ENCODE measurements at regions not wholly inside any gene's neighbourhood (a gene's known extent, or its start where the extent isn't known, plus 50 kb on each side); places are given as distances from the start of the nearest gene placed in this dataset.

- H2AFZ ChIP-seq (ENCODE audit: low read length, unreplicated experiment) = no peak overlapping the region
These were observed 133.3 kb upstream of the SPRED2 start for GRCh38 chr2:65565681-65566080.

GRCh38 chr2:65564299-65564698 is 131.9 kb upstream of the SPRED2 start:
- Histone ChIP-seq H3K4me1 (ENCODE audit: control insufficient read depth, insufficient read depth, low read length, unreplicated experiment) (no peaks in the 10 kb centered on the region), H3K27ac (ENCODE audit: low read depth, low read length) (no peak overlapping the region), H2AFZ (ENCODE audit: low read length, unreplicated experiment) (no peak overlapping the region), H3K79me2 (ENCODE audit: control insufficient read depth, insufficient read depth, low read length, unreplicated experiment) (no peaks in the 10 kb centered on the region), H3K4me3 (ENCODE audit: low read depth, low read length) (no peak overlapping the region), H3K27me3 (ENCODE audit: insufficient read depth, low read length) (no peaks in the 10 kb centered on the region), H3K36me3 (ENCODE audit: insufficient read depth, low read length) (no peaks in the 10 kb centered on the region)

More at GRCh38 chr2:65565681-65566080, 133.3 kb upstream of the SPRED2 start:
- Histone ChIP-seq H3K36me3 (ENCODE audit: insufficient read depth, low read length) (no peaks in the 10 kb centered on the region), H3K27ac (ENCODE audit: low read depth, low read length) (no peak overlapping the region), H3K4me3 (ENCODE audit: low read depth, low read length) (no peak overlapping the region), H3K27me3 (ENCODE audit: insufficient read depth, low read length) (no peaks in the 10 kb centered on the region), H3K4me1 (ENCODE audit: control insufficient read depth, insufficient read depth, low read length, unreplicated experiment) (no peaks in the 10 kb centered on the region), H3K79me2 (ENCODE audit: control insufficient read depth, insufficient read depth, low read length, unreplicated experiment) (no peaks in the 10 kb centered on the region)

GRCh38 chr2:65562890-65563289 is 130.5 kb upstream of the SPRED2 start:
- Histone ChIP-seq H2AFZ (ENCODE audit: low read length, unreplicated experiment) (no peak overlapping the region), H3K27ac (ENCODE audit: low read depth, low read length) (no peak overlapping the region), H3K4me3 (ENCODE audit: low read depth, low read length) (no peak overlapping the region), H3K79me2 (ENCODE audit: control insufficient read depth, insufficient read depth, low read length, unreplicated experiment) (no peaks in the 10 kb centered on the region), H3K4me1 (ENCODE audit: control insufficient read depth, insufficient read depth, low read length, unreplicated experiment) (no peaks in the 10 kb centered on the region), H3K36me3 (ENCODE audit: insufficient read depth, low read length) (no peaks in the 10 kb centered on the region), H3K27me3 (ENCODE audit: insufficient read depth, low read length) (no peaks in the 10 kb centered on the region)

- no peak overlapping the region for H3K4me3 ChIP-seq (ENCODE audit: low read depth, low read length)
- H2AFZ ChIP-seq (ENCODE audit: low read length, unreplicated experiment) = no peak overlapping the region
- H3K79me2 ChIP-seq (ENCODE audit: control insufficient read depth, insufficient read depth, low read length, unreplicated experiment) = no peaks in the 10 kb centered on the region
- H3K4me1 ChIP-seq (ENCODE audit: control insufficient read depth, insufficient read depth, low read length, unreplicated experiment) = peaks cover 9% of the 10 kb centered on the region
- H3K36me3 ChIP-seq (ENCODE audit: insufficient read depth, low read length) = no peaks in the 10 kb centered on the region
- no peak overlapping the region for H3K27ac ChIP-seq (ENCODE audit: low read depth, low read length)
- H3K27me3 ChIP-seq (ENCODE audit: insufficient read depth, low read length) = no peaks in the 10 kb centered on the region
These were observed 126.3 kb upstream of the SPRED2 start for GRCh38 chr2:65558743-65559142.

GRCh38 chr2:65557616-65558573 is 125.5 kb upstream of the SPRED2 start:
- H2AFZ ChIP-seq (ENCODE audit: low read length, unreplicated experiment) = no peak overlapping the region
- no peaks in the 10 kb centered on the region for H3K36me3 ChIP-seq (ENCODE audit: insufficient read depth, low read length)
- no peaks in the 10 kb centered on the region for H3K27me3 ChIP-seq (ENCODE audit: insufficient read depth, low read length)
- H3K79me2 ChIP-seq (ENCODE audit: control insufficient read depth, insufficient read depth, low read length, unreplicated experiment) = no peaks in the 10 kb centered on the region
- H3K4me1 ChIP-seq (ENCODE audit: control insufficient read depth, insufficient read depth, low read length, unreplicated experiment) = peaks cover 9% of the 10 kb centered on the region
- no peak overlapping the region for H3K4me3 ChIP-seq (ENCODE audit: low read depth, low read length)
- no peak overlapping the region for H3K27ac ChIP-seq (ENCODE audit: low read depth, low read length)

- Histone ChIP-seq H3K36me3 (ENCODE audit: insufficient read depth, low read length) (no peaks in the 10 kb centered on the region), H3K27ac (ENCODE audit: low read depth, low read length) (no peak overlapping the region), H2AFZ (ENCODE audit: low read length, unreplicated experiment) (no peak overlapping the region), H3K79me2 (ENCODE audit: control insufficient read depth, insufficient read depth, low read length, unreplicated experiment) (no peaks in the 10 kb centered on the region), H3K4me3 (ENCODE audit: low read depth, low read length) (no peak overlapping the region), H3K27me3 (ENCODE audit: insufficient read depth, low read length) (no peaks in the 10 kb centered on the region), H3K4me1 (ENCODE audit: control insufficient read depth, insufficient read depth, low read length, unreplicated experiment) (peaks cover 9% of the 10 kb centered on the region)
These were observed 122.6 kb upstream of the SPRED2 start for GRCh38 chr2:65554765-65555591.

GRCh38 chr2:65553504-65554074 is 121.2 kb upstream of the SPRED2 start:
- Histone ChIP-seq H3K27me3 (ENCODE audit: insufficient read depth, low read length) (no peaks in the 10 kb centered on the region), H3K4me3 (ENCODE audit: low read depth, low read length) (no peak overlapping the region), H3K79me2 (ENCODE audit: control insufficient read depth, insufficient read depth, low read length, unreplicated experiment) (no peaks in the 10 kb centered on the region), H3K4me1 (ENCODE audit: control insufficient read depth, insufficient read depth, low read length, unreplicated experiment) (peaks cover 15% of the 10 kb centered on the region), H3K27ac (ENCODE audit: low read depth, low read length) (no peak overlapping the region), H3K36me3 (ENCODE audit: insufficient read depth, low read length) (no peaks in the 10 kb centered on the region), H2AFZ (ENCODE audit: low read length, unreplicated experiment) (no peak overlapping the region)

GRCh38 chr2:65551528-65551927 is 119.1 kb upstream of the SPRED2 start:
- Histone ChIP-seq H3K27ac (ENCODE audit: low read depth, low read length) (no peak overlapping the region), H3K4me3 (ENCODE audit: low read depth, low read length) (no peak overlapping the region), H3K36me3 (ENCODE audit: insufficient read depth, low read length) (no peaks in the 10 kb centered on the region)

GRCh38 chr2:65550246-65550645 is 117.8 kb upstream of the SPRED2 start:
- H3K79me2 ChIP-seq (ENCODE audit: control insufficient read depth, insufficient read depth, low read length, unreplicated experiment) = no peaks in the 10 kb centered on the region
- H3K4me3 ChIP-seq (ENCODE audit: low read depth, low read length) = no peak overlapping the region
- no peaks in the 10 kb centered on the region for H3K27me3 ChIP-seq (ENCODE audit: insufficient read depth, low read length)
- no peak overlapping the region for H3K27ac ChIP-seq (ENCODE audit: low read depth, low read length)
- peaks cover 33% of the 10 kb centered on the region for H3K4me1 ChIP-seq (ENCODE audit: control insufficient read depth, insufficient read depth, low read length, unreplicated experiment)
- no peak overlapping the region for H2AFZ ChIP-seq (ENCODE audit: low read length, unreplicated experiment)
- H3K36me3 ChIP-seq (ENCODE audit: insufficient read depth, low read length) = no peaks in the 10 kb centered on the region

More at GRCh38 chr2:65551528-65551927, 119.1 kb upstream of the SPRED2 start:
- Histone ChIP-seq H3K79me2 (ENCODE audit: control insufficient read depth, insufficient read depth, low read length, unreplicated experiment) (no peaks in the 10 kb centered on the region), H3K4me1 (ENCODE audit: control insufficient read depth, insufficient read depth, low read length, unreplicated experiment) (peaks cover 21% of the 10 kb centered on the region), H2AFZ (ENCODE audit: low read length, unreplicated experiment) (no peak overlapping the region), H3K27me3 (ENCODE audit: insufficient read depth, low read length) (no peaks in the 10 kb centered on the region)

- H3K27me3 ChIP-seq (ENCODE audit: insufficient read depth, low read length) = no peaks in the 10 kb centered on the region
- H3K4me1 ChIP-seq (ENCODE audit: control insufficient read depth, insufficient read depth, low read length, unreplicated experiment) = peaks cover 27% of the 10 kb centered on the region
- no peak overlapping the region for H3K4me3 ChIP-seq (ENCODE audit: low read depth, low read length)
- no peak overlapping the region for H3K27ac ChIP-seq (ENCODE audit: low read depth, low read length)
- no peaks in the 10 kb centered on the region for H3K36me3 ChIP-seq (ENCODE audit: insufficient read depth, low read length)
- H2AFZ ChIP-seq (ENCODE audit: low read length, unreplicated experiment) = no peak overlapping the region
- H3K79me2 ChIP-seq (ENCODE audit: control insufficient read depth, insufficient read depth, low read length, unreplicated experiment) = no peaks in the 10 kb centered on the region
These were observed 117.2 kb upstream of the SPRED2 start for GRCh38 chr2:65549631-65550030.
